Ishikawa (cell line): ENCODE measurements at regions not wholly inside any gene's neighbourhood (a gene's known extent, or its start where the extent isn't known, plus 50 kb on each side); places are given as distances from the start of the nearest gene placed in this dataset.

Source experiments
- CEBPB ChIP-seq: IDR thresholded peaks from 2 replicates; pipeline ENCODE4 v1.6.1; 2012
- EGR1 ChIP-seq: IDR thresholded peaks from 2 replicates; pipeline ENCODE4 v1.6.1; 2012
- EP300 ChIP-seq: IDR thresholded peaks from 2 replicates; pipeline ENCODE4 v1.6.1; 2012; ENCODE audit warnings: borderline replicate concordance
- FOXM1 ChIP-seq: IDR thresholded peaks from 2 replicates; pipeline ENCODE4 v1.6.1; 2012; ENCODE audit warnings: low read depth, borderline replicate concordance
- MAX ChIP-seq: IDR thresholded peaks from 2 replicates; pipeline ENCODE4 v1.6.1; 2012
- NFIC ChIP-seq: IDR thresholded peaks from 2 replicates; pipeline ENCODE4 v1.6.1; 2012
- RAD21 ChIP-seq: IDR thresholded peaks from 2 replicates; pipeline ENCODE4 v1.6.1; 2012; ENCODE audit warnings: low read depth
- TAF1 ChIP-seq: IDR thresholded peaks from 2 replicates; pipeline ENCODE4 v1.6.1; 2012; ENCODE audit warnings: low read depth, mild to moderate bottlenecking
- TEAD4 ChIP-seq: IDR thresholded peaks from 2 replicates; pipeline ENCODE4 v1.6.1; 2012
- USF1 ChIP-seq: IDR thresholded peaks from 2 replicates; pipeline ENCODE4 v1.6.1; 2012
- YY1 ChIP-seq: IDR thresholded peaks from 2 replicates; pipeline ENCODE4 v1.6.1; 2012; ENCODE audit warnings: low read depth
- ZBTB7A ChIP-seq: IDR thresholded peaks from 2 replicates; pipeline ENCODE4 v1.6.1; 2012; ENCODE audit warnings: low read depth
- TF ChIP-seq, protein P1 (sequence below): IDR thresholded peaks from 2 replicates; pipeline ENCODE4 v1.6.1; 2012; ENCODE audit warnings: low read depth, mild to moderate bottlenecking

DNA sequence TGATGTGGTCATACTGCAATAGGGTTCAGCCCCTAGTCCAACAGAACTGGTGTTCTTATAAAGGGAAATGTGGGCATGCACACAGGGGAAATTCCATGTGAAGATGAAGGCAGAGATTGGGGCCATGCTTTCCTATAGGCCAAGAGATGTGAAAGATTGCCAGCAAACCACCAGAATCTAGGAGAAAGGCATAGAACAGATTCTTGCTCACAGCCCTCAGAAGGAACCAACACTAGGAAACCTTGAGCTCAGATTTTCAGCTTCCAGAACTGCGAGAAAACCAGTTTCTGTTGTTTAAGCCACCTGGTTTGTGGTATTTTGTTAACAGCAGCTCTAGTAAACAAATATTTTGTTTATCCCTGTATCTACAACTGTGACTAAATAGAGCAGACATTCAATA lies 197.6 kb upstream of the CITED2 start:
- no peak for TF ChIP-seq EGR1
- TF ChIP-seq RAD21, result no peak
- TF ChIP-seq EP300, result no peak
- TF ChIP-seq CEBPB, result no peak
- TF ChIP-seq, protein P1, sequence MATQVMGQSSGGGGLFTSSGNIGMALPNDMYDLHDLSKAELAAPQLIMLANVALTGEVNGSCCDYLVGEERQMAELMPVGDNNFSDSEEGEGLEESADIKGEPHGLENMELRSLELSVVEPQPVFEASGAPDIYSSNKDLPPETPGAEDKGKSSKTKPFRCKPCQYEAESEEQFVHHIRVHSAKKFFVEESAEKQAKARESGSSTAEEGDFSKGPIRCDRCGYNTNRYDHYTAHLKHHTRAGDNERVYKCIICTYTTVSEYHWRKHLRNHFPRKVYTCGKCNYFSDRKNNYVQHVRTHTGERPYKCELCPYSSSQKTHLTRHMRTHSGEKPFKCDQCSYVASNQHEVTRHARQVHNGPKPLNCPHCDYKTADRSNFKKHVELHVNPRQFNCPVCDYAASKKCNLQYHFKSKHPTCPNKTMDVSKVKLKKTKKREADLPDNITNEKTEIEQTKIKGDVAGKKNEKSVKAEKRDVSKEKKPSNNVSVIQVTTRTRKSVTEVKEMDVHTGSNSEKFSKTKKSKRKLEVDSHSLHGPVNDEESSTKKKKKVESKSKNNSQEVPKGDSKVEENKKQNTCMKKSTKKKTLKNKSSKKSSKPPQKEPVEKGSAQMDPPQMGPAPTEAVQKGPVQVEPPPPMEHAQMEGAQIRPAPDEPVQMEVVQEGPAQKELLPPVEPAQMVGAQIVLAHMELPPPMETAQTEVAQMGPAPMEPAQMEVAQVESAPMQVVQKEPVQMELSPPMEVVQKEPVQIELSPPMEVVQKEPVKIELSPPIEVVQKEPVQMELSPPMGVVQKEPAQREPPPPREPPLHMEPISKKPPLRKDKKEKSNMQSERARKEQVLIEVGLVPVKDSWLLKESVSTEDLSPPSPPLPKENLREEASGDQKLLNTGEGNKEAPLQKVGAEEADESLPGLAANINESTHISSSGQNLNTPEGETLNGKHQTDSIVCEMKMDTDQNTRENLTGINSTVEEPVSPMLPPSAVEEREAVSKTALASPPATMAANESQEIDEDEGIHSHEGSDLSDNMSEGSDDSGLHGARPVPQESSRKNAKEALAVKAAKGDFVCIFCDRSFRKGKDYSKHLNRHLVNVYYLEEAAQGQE, result no peak
- no peak for TF ChIP-seq YY1
- no peak for TF ChIP-seq TAF1
- TF ChIP-seq MAX, result no peak
- no peak for TF ChIP-seq TEAD4
- no peak for TF ChIP-seq ZBTB7A
- no peak for TF ChIP-seq FOXM1
- TF ChIP-seq NFIC, result no peak
- TF ChIP-seq USF1, result no peak
